ENCODE measurements at regions not wholly inside any gene's neighbourhood (a gene's known extent, or its start where the extent isn't known, plus 50 kb on each side); places are given as distances from the start of the nearest gene placed in this dataset.

DNA sequence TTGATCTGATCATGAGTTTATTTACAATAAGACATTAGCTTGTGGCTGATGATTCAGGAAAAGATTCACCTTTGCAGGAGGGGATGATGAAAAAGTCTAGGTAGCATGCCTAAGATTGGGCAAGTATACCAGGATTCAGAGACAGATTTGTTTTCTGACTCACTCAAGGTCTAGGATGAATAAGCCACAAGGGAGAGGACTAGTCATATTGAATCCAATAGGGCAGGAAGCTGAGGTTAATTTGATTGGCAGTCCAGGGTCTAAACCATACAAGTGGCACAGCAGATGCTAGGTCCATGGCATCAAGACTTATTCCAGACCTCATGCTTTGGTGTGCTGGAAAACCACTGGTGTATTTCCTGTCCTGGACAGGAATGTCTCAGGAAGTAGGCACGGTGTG lies 1133.4 kb downstream of the XPNPEP1 start:
- TF ChIP-seq, protein P1, sequence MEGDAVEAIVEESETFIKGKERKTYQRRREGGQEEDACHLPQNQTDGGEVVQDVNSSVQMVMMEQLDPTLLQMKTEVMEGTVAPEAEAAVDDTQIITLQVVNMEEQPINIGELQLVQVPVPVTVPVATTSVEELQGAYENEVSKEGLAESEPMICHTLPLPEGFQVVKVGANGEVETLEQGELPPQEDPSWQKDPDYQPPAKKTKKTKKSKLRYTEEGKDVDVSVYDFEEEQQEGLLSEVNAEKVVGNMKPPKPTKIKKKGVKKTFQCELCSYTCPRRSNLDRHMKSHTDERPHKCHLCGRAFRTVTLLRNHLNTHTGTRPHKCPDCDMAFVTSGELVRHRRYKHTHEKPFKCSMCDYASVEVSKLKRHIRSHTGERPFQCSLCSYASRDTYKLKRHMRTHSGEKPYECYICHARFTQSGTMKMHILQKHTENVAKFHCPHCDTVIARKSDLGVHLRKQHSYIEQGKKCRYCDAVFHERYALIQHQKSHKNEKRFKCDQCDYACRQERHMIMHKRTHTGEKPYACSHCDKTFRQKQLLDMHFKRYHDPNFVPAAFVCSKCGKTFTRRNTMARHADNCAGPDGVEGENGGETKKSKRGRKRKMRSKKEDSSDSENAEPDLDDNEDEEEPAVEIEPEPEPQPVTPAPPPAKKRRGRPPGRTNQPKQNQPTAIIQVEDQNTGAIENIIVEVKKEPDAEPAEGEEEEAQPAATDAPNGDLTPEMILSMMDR (IDR thresholded peaks at IDR 0.05), result no peak
- no peak for TF ChIP-seq JUN (IDR thresholded peaks at IDR 0.05)
- TF ChIP-seq RARB (CRISPR knock-in tag; IDR thresholded peaks at IDR 0.05), result no peak
- no peak for TF ChIP-seq HDAC2 (IDR thresholded peaks at IDR 0.05)
- TF ChIP-seq RFX5 (IDR thresholded peaks at IDR 0.05), result no peak
- TF ChIP-seq, protein P2, sequence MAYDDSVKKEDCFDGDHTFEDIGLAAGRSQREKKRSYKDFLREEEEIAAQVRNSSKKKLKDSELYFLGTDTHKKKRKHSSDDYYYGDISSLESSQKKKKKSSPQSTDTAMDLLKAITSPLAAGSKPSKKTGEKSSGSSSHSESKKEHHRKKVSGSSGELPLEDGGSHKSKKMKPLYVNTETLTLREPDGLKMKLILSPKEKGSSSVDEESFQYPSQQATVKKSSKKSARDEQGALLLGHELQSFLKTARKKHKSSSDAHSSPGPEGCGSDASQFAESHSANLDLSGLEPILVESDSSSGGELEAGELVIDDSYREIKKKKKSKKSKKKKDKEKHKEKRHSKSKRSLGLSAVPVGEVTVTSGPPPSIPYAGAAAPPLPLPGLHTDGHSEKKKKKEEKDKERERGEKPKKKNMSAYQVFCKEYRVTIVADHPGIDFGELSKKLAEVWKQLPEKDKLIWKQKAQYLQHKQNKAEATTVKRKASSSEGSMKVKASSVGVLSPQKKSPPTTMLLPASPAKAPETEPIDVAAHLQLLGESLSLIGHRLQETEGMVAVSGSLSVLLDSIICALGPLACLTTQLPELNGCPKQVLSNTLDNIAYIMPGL (CRISPR knock-in tag; IDR thresholded peaks at IDR 0.05; ENCODE audit: borderline replicate concordance), result no peak
- TF ChIP-seq POLR2A (IDR thresholded peaks at IDR 0.05; ENCODE audit: low read length), result no peak
- TF ChIP-seq RCOR1 (IDR thresholded peaks at IDR 0.05; ENCODE audit: low read depth, low read length), result no peak
